HepG2 (cell line): ENCODE measurements at regions not wholly inside any gene's neighbourhood (a gene's known extent, or its start where the extent isn't known, plus 50 kb on each side); places are given as distances from the start of the nearest gene placed in this dataset.

Source experiments
- ATAC-seq: fragments of 200-7000 bp; cut with Tn5 transposase; 3 replicates; pipeline ENCODE4 v1.9.1; 2020; ENCODE audit warnings: mild to moderate bottlenecking, moderate library complexity
- BruUV-seq: library from RNA; stranded (reverse); fragments of 400-500 nt; replicated peaks from 2 replicates; lab custom pipeline; 2021; lab: Mats Ljungman, UMichigan
- CTCF ChIA-PET: fragments of 300-600 bp; formaldehyde crosslinking; extraction: SDS; loops from one replicate; lab custom pipeline; 2021; ENCODE audit warnings: low total read pairs, inconsistent platforms, low intra/inter-chr PET ratio; lab: Yijun Ruan, JAX
- POLR2A ChIA-PET: fragments of 350-600 bp; sonication (Branson Sonifier 250); formaldehyde crosslinking; loops from one replicate; lab custom pipeline; 2020; ENCODE audit warnings: antibody characterized with exemption, inconsistent platforms; lab: Yijun Ruan, JAX
- DNase-seq: peaks from one replicate; pipeline ENCODE4 v3.0.0-alpha.2; 2015; ENCODE audit warnings: low spot score
- FAIRE-seq: peaks from 3 replicates; lab custom pipeline; 2011; peaks lifted over from hg19 to GRCh38; lab: Jason Lieb, UNC
- H2AFZ ChIP-seq: one replicate; pipeline ENCODE4 v1.6.1; 2011; ENCODE audit warnings: low read length, inconsistent platforms
- H3K27ac ChIP-seq: fragments of 300-600 bp; 3 replicates; pipeline ENCODE4 v1.8.0; 2011; ENCODE audit warnings: mixed run types, mild to moderate bottlenecking, mixed read lengths, low read length, inconsistent platforms; ENCODE audit not compliant: insufficient read depth; ENCODE audit errors: extremely low read length
- H3K27me3 ChIP-seq, 2 experiments: fragments of 200-600 bp in 1 of 2; 2 replicates in 1 of 2; 3 replicates in 1 of 2; pipeline versions ENCODE4 v1.6.0 to v1.8.0; 2011; ENCODE audit warnings: low read length in 2 of 2, mild to moderate bottlenecking in 2 of 2, moderate library complexity in 2 of 2, inconsistent platforms in 1 of 2; ENCODE audit not compliant: insufficient read depth in 2 of 2, control insufficient read depth in 1 of 2
- H3K36me3 ChIP-seq, 2 experiments: fragments of 200-600 bp in 1 of 2; replicated peaks in 1 of 2; 2 replicates in 1 of 2; 3 replicates in 1 of 2; pipeline versions ENCODE4 v1.5.1 to v1.8.0; 2011; ENCODE audit warnings: low read length in 2 of 2, inconsistent platforms in 1 of 2; ENCODE audit not compliant: insufficient read depth in 2 of 2, control insufficient read depth in 1 of 2
- H3K4me1 ChIP-seq: 2 replicates; pipeline ENCODE4 v1.5.1; 2012; ENCODE audit warnings: low read length, inconsistent platforms; ENCODE audit not compliant: insufficient read depth
- H3K4me2 ChIP-seq: 2 replicates; pipeline ENCODE4 v1.6.0; 2011; ENCODE audit warnings: low read depth, low read length, inconsistent platforms
- H3K4me3 ChIP-seq, 3 experiments: fragments of 200-600 bp in 1 of 3; sonication (generic), shearing (Covaris generic) in 1 of 3; replicated peaks in 1 of 3; 2 replicates each; pipeline ENCODE4 v1.5.1; 2011 to 2016; ENCODE audit warnings: low read length in 3 of 3, inconsistent platforms in 2 of 3, low read depth in 2 of 3, mild to moderate bottlenecking in 2 of 3, control low read depth in 1 of 3, mixed read lengths in 1 of 3; ENCODE audit not compliant: insufficient read depth in 1 of 3
- H3K79me2 ChIP-seq: one replicate; pipeline ENCODE4 v1.6.1; 2011; ENCODE audit warnings: low read length, inconsistent platforms; ENCODE audit not compliant: insufficient read depth
- H3K9ac ChIP-seq: 2 replicates; pipeline ENCODE4 v1.6.0; 2011; ENCODE audit warnings: mild to moderate bottlenecking, low read depth, low read length, inconsistent platforms; ENCODE audit not compliant: insufficient read depth
- H3K9me3 ChIP-seq: 2 replicates; pipeline ENCODE4 v1.5.1; 2012; ENCODE audit warnings: mild to moderate bottlenecking, low read length
- H4K20me1 ChIP-seq: 2 replicates; pipeline ENCODE4 v1.6.0; 2011; ENCODE audit warnings: inconsistent platforms, mild to moderate bottlenecking, low read length, moderate library complexity; ENCODE audit not compliant: insufficient read depth
- ETV6 ChIP-seq: sonication (generic); formaldehyde crosslinking; conservative IDR thresholded peaks from 2 replicates; pipeline ENCODE4 v1.4.0; 2020; ENCODE audit warnings: missing genetic modification reagents
- JUNB ChIP-seq: sonication (generic); formaldehyde crosslinking; IDR thresholded peaks from 2 replicates; pipeline ENCODE4 v1.8.0; 2022; ENCODE audit warnings: missing genetic modification reagents, mild to moderate bottlenecking, borderline replicate concordance
- KMT2B ChIP-seq: IDR thresholded peaks from 2 replicates; pipeline ENCODE4 v1.6.1; 2016; ENCODE audit warnings: missing genetic modification reagents, missing compliant biosample characterization
- PHF5A ChIP-seq: IDR thresholded peaks from one replicate; pipeline ENCODE4 v1.6.1; 2018; ENCODE audit warnings: low read depth, missing genetic modification reagents; ENCODE audit not compliant: unreplicated experiment
- PRDM10 ChIP-seq: sonication (generic); formaldehyde crosslinking; IDR thresholded peaks from 2 replicates; pipeline ENCODE4 v1.4.0; 2020; ENCODE audit warnings: low read depth, missing genetic modification reagents
- TCF7 ChIP-seq: sonication (generic); IDR thresholded peaks from 2 replicates; pipeline ENCODE4 v1.6.1; 2016; ENCODE audit warnings: antibody characterized with exemption, low read depth
- ZBTB7B ChIP-seq: sonication (generic); formaldehyde crosslinking; IDR thresholded peaks from 2 replicates; pipeline ENCODE4 v1.4.0; 2020; ENCODE audit warnings: missing genetic modification reagents
- WGBS: methylation state at CpG from one replicate; pipeline ENCODE4 v1.1.6; 2017; ENCODE audit warnings: low lambda C conversion rate; 5-methylcytosine and 5-hydroxymethylcytosine counted together
- in situ Hi-C: cut with HindIII; loops from 2 replicates; pipeline ENCODE4 v1.10.0; 2017; ENCODE audit warnings: low pct_unique_long_range_greater_than_20kb; ENCODE audit not compliant: extremely low pct_ligation_motif_present
- intact Hi-C: fragments of 100-400 bp; cut with micrococcal nuclease; formaldehyde crosslinking; loops from one replicate; pipeline ENCODE4 v1.10.0; 2022; ENCODE audit not compliant: unreplicated experiment
- TF ChIP-seq, protein P1 (sequence below): sonication (generic); formaldehyde crosslinking; IDR thresholded peaks from 2 replicates; pipeline ENCODE4 v1.4.0; 2020; ENCODE audit warnings: mild to moderate bottlenecking, missing genetic modification reagents

DNA sequence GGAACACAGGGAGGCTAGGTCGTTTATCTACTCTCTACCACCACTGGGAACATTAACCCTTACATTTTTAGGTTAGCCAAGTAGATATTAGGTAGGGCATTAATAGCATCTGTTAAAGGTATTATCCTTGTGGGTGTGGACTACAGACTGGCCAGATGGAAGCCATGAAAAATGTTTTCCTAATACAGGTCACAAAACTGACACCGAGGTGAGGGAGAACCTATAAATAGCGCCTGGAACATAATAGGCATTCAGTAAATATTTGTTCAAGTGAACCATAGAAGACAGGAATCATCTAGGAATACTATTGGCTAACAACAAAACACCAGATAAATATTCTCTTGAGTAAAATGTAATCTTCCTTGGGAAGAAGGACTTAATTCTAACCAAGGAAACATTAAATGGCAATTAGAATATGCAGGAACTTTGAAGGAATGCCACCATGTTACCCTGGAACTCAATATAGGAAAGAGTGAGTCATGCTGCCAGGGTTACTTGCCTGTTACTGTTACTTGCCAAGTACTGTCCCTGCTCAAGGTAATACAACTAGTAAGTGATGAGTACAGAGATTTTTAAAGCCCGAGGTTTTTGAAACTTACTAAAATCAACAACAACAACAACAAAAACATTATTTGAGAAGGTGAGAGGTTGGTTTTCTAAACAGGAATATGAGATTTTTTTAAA, 79.0 kb downstream of the SOX3 start:
- CTCF ChIA-PET, result no interaction called here
- Histone ChIP-seq H4K20me1 (no peaks in the 10 kb centered on the region), H3K79me2 (no peaks in the 10 kb centered on the region), H3K4me3 (no peak overlapping the region), H3K36me3 (no peaks in the 10 kb centered on the region), H3K4me1 (no peaks in the 10 kb centered on the region), H2AFZ (no peak overlapping the region), H3K27ac (no peak overlapping the region), H3K9me3 (no peaks in the 10 kb centered on the region), H3K9ac (no peak overlapping the region), H3K27me3 (no peaks in the 10 kb centered on the region), H3K4me2 (no peak overlapping the region)
- FAIRE-seq (no peak), DNase-seq (no peak), ATAC-seq (no peak)
- TF ChIP-seq KMT2B (CRISPR knock-in tag), result no peak
- TF ChIP-seq, protein P1, sequence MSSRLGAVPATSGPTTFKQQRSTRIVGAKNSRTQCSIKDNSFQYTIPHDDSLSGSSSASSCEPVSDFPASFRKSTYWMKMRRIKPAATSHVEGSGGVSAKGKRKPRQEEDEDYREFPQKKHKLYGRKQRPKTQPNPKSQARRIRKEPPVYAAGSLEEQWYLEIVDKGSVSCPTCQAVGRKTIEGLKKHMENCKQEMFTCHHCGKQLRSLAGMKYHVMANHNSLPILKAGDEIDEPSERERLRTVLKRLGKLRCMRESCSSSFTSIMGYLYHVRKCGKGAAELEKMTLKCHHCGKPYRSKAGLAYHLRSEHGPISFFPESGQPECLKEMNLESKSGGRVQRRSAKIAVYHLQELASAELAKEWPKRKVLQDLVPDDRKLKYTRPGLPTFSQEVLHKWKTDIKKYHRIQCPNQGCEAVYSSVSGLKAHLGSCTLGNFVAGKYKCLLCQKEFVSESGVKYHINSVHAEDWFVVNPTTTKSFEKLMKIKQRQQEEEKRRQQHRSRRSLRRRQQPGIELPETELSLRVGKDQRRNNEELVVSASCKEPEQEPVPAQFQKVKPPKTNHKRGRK (CRISPR knock-in tag), result no peak
- TF ChIP-seq PHF5A (CRISPR knock-in tag), result no peak
- no peak for TF ChIP-seq ETV6 (CRISPR knock-in tag)
- TF ChIP-seq TCF7, result no peak
- no peak for TF ChIP-seq PRDM10 (CRISPR knock-in tag)
- no peak for TF ChIP-seq JUNB (CRISPR knock-in tag)
- no peak for TF ChIP-seq ZBTB7B (CRISPR knock-in tag)
- POLR2A ChIA-PET, result no interaction called here
- intact Hi-C loops (no loop called here), in situ Hi-C loops (no loop called here)
- 0% methylated on average over 4 of the region's 4 CpGs for WGBS
- BruUV-seq, result no TSS peak
